Epithelial cell of esophagus (primary cell): ENCODE measurements at regions not wholly inside any gene's neighbourhood (a gene's known extent, or its start where the extent isn't known, plus 50 kb on each side); places are given as distances from the start of the nearest gene placed in this dataset.

Experiments
- DNase-seq: peaks from one replicate; pipeline ENCODE4 v3.0.0; 2010; ENCODE audit warnings: low read depth
- H3K4me3 ChIP-seq: 2 replicates; pipeline ENCODE4 v1.5.1; 2011; ENCODE audit warnings: mild to moderate bottlenecking, low read length, control low read depth
- CTCF ChIP-seq: IDR thresholded peaks from 2 replicates; pipeline ENCODE4 v1.5.1; 2011; ENCODE audit warnings: low read depth, mild to moderate bottlenecking, low read length, control low read depth, inconsistent platforms; ENCODE audit not compliant: insufficient read depth; ENCODE audit errors: missing control alignments

- no peak for DNase-seq
- no peak for TF ChIP-seq CTCF
- H3K4me3 ChIP-seq: no peak overlapping the region
Observed at GRCh38 chr2:117056376-117056748, 758.1 kb upstream of the DDX18 start.

DNA sequence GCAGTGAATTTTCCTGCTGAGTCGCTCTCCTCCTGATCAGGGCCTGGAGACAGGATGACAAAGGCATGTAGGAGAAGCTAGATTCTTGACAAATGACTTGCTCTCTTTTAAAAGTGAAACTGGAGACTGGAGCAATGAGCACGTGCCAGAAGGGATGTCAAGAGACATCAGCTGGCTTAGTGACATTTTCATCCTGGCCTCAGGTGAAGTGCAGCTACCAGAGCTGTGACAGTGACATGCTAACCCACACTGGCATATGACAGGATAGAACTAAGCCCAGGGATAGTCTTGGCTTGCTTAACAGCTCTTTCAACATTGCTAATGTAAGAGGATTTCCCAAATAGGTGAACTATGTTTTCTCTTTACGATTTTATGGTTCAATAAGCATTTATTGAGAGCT, 757.5 kb upstream of the DDX18 start:
- DNase-seq: no peak
- no peak for TF ChIP-seq CTCF
- H3K4me3 ChIP-seq: no peak overlapping the region

DNA sequence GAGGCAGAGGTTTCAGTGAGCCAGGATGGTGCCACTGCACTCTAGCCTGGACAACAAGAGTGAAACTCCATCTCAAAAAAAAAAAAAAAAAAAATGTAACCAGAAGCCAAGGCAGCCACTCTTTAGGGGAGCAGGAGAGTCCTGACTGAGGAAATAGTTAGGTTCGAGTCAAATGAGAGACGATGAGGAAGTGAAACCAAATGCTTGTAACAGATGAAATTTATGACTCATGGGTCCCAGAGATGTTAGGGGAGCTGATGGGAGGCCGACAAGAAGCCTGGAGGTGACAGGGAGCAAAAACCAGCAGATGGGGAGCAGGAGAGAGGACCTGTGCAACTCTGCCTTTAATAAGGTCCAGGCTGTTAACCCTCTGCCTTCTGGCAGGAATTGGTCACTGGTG, 756.1 kb upstream of the DDX18 start:
- DNase-seq: no peak
- H3K4me3 ChIP-seq: no peak overlapping the region
- no peak for TF ChIP-seq CTCF

DNA sequence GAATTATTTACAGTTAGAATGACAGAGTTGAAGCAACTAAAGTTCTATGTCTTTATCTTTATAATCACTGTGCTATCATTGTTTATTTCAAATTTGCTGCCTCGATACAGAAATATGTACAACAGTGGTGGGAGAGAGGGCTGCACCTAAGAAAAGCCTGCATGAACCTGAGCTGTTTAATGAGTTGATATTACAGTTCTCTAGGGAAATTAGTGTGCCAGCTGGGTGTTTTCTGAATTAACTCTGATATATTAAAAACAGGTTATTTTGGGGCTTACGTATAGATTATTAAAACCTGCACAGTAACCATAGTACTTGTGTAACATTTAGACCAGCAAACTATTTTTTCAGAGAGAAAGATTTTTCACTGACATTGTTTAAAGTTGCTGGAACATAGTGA, 750.5 kb upstream of the DDX18 start:
- H3K4me3 ChIP-seq: no peak overlapping the region
- DNase-seq: no peak
- TF ChIP-seq CTCF: no peak

DNA sequence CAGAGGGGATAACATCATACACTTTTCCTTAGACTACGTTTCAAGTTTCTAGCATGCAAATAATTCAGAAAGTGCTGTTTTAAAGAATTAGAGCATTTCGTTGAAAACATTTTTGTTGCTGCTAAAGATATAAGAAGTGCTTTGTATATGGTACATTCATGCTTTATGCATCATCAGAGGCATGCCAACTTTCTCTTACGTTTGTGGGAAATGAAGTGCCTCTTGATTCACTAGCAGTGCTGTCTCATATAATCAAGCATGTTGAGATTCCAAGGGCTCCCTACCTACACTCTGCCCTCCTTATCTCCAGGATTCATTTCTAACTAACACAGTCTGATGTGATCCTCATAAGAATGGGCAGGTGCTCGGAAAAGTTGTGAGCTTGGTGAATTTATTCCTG, 748.6 kb upstream of the DDX18 start:
- no peak for TF ChIP-seq CTCF
- H3K4me3 ChIP-seq: no peak overlapping the region
- no peak for DNase-seq

DNA sequence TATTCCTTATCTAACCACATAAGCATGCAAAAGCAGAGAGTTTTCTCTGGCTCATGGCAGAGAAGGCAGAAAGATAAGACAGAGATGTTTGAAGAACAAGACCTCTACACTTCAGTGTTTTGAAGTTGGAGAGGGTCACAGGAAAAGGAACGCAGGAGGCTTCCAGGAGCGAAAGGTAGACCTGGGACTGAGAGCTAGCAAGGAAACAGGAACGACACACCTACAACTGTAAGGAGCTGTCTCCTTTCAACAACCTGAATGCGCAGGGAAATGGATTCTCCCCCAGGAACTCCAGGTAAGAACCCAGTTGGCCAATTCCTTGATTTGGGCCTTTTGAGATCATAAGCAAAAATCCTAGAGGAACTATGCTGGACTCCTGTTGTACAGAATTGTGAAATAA, 746.6 kb upstream of the DDX18 start:
- DNase-seq: no peak
- TF ChIP-seq CTCF: no peak
- no peak overlapping the region for H3K4me3 ChIP-seq

DNA sequence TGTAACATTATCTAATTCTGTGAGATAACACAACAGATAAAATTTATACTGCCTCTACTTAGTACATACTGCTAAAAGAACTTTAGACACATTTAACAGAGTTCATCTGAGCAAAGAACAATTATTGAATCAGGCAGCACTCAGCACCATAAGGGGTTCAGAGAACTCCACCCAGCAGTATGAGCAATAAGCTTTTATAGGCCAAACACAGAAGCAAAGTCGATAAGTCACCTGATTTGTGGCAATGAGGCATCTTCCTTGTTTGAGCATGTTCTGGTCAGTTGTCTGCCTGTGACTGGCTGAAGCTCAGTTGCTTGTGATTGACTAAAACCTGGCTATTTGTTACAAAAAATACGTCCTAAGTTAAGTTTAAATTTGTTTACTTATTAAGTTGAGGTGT, 746.1 kb upstream of the DDX18 start:
- H3K4me3 ChIP-seq: no peak overlapping the region
- TF ChIP-seq CTCF: no peak
- no peak for DNase-seq
